ENCODE measurements at regions not wholly inside any gene's neighbourhood (a gene's known extent, or its start where the extent isn't known, plus 50 kb on each side); places are given as distances from the start of the nearest gene placed in this dataset.

DNA sequence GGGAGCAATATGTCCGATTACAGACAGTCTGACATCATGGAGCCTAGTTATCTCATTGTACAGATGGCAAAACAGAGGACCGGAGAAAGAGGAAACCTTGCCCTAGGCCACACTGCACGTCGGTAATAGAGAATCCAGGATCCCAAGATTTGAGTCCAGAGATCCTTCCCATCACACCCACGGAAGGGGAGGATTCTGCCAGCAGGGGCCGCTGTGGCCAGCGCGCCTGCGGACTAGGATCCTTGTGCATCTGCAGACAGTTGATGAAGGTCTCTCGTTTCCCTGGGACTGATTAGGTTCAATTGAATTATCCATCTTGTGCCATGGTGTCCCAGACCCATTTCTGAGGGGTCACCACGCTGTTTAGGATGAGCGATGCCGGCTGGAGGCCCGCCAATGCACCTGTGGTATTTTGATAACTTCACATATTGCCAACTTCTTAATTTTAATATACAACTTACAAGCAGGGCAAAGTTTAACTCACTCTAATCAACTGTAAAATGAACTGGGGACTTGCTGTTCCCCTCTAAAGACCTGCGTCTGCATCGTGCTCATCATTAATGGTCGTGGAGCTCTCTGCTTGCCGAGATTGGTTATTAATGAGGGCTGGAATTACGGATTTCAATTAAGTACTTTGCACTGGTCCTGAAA is 592.7 kb upstream of the BRINP1 start:
- peak; percentile 24 for TF ChIP-seq ZNF654 (tag by site-specific recombination; IDR thresholded peaks at IDR 0.05; ENCODE audit: low read depth)
- TF ChIP-seq, protein P1, sequence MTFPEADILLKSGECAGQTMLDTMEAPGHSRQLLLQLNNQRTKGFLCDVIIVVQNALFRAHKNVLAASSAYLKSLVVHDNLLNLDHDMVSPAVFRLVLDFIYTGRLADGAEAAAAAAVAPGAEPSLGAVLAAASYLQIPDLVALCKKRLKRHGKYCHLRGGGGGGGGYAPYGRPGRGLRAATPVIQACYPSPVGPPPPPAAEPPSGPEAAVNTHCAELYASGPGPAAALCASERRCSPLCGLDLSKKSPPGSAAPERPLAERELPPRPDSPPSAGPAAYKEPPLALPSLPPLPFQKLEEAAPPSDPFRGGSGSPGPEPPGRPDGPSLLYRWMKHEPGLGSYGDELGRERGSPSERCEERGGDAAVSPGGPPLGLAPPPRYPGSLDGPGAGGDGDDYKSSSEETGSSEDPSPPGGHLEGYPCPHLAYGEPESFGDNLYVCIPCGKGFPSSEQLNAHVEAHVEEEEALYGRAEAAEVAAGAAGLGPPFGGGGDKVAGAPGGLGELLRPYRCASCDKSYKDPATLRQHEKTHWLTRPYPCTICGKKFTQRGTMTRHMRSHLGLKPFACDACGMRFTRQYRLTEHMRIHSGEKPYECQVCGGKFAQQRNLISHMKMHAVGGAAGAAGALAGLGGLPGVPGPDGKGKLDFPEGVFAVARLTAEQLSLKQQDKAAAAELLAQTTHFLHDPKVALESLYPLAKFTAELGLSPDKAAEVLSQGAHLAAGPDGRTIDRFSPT (tag by site-specific recombination; IDR thresholded peaks at IDR 0.05) = no peak
- no peak overlapping the region for H3K4me3 ChIP-seq (ENCODE audit: low read depth, low read length)
- no peaks in the 10 kb centered on the region for H3K9me3 ChIP-seq (ENCODE audit: control insufficient read depth, insufficient read depth, low read depth, low read length)
- H3K27ac ChIP-seq (ENCODE audit: extremely low read depth, low read depth, low read length) = no peak overlapping the region
- ChIA-PET POLR2A (no interaction called here), CTCF (interaction anchor here (0.6 to 1.0 kb wide), 5 partner anchors 17 to 1825 kb away, joined by 3 to 4 read pairs (median 3); no protein-coding TSS in a partner anchor)
- no peaks in the 10 kb centered on the region for H3K4me1 ChIP-seq (ENCODE audit: control insufficient read depth, insufficient read depth, low read length)
- H3K36me3 ChIP-seq (ENCODE audit: control insufficient read depth in 2 of 2, insufficient read depth in 1 of 2, low read length in 2 of 2) = no peaks in the 10 kb centered on the region

GRCh38 chr9:119959846-119960545 is 590.8 kb upstream of the BRINP1 start:
- CTCF ChIA-PET = interaction anchor here (0.7 to 1.1 kb wide), 2 partner anchors 9 to 311 kb away, joined by 3 to 4 read pairs; no protein-coding TSS in a partner anchor
- TF ChIP-seq ZNF362 (tag by site-specific recombination; IDR thresholded peaks at IDR 0.05) = no peak
- Histone ChIP-seq H3K4me3 (ENCODE audit: low read depth, low read length) (no peak overlapping the region), H3K36me3 (ENCODE audit: control insufficient read depth in 2 of 2, insufficient read depth in 1 of 2, low read length in 2 of 2) (no peaks in the 10 kb centered on the region), H3K27ac (ENCODE audit: extremely low read depth, low read depth, low read length) (no peak overlapping the region), H3K4me1 (ENCODE audit: control insufficient read depth, insufficient read depth, low read length) (no peaks in the 10 kb centered on the region), H3K9me3 (ENCODE audit: control insufficient read depth, insufficient read depth, low read depth, low read length) (no peaks in the 10 kb centered on the region)
- POLR2A ChIA-PET = no interaction called here

DNA sequence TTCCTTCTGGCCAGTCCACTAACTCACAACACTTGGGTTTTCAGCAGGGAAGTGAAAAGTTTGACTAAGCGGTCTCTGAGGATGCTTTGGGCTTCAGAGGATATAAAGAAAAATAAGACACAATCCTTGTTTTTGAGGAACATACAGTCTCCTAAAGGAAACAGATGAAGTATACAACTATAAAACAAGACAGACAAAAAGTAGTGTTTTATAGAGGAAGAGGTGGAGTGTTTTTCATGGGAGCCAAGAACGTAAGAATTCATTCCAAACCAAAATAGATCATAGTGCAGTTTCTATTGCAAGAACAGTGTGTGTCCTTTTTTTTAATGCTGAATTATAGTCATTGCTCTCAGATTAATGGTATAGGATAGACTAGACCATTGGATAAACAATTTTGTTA is 586.9 kb upstream of the BRINP1 start:
- no peaks in the 10 kb centered on the region for H3K4me1 ChIP-seq (ENCODE audit: control insufficient read depth, insufficient read depth, low read length)
- ChIA-PET CTCF (interaction anchor here (1.6 kb wide), 1 partner anchor 13 kb away, joined by 4 read pairs; no protein-coding TSS in a partner anchor), POLR2A (no interaction called here)
- H3K4me3 ChIP-seq (ENCODE audit: low read depth, low read length) = no peak overlapping the region
- no peak overlapping the region for H3K27ac ChIP-seq (ENCODE audit: extremely low read depth, low read depth, low read length)
- H3K9me3 ChIP-seq (ENCODE audit: control insufficient read depth, insufficient read depth, low read depth, low read length) = no peaks in the 10 kb centered on the region
- H3K36me3 ChIP-seq (ENCODE audit: control insufficient read depth in 2 of 2, insufficient read depth in 1 of 2, low read length in 2 of 2) = no peaks in the 10 kb centered on the region
- TF ChIP-seq, protein P2, sequence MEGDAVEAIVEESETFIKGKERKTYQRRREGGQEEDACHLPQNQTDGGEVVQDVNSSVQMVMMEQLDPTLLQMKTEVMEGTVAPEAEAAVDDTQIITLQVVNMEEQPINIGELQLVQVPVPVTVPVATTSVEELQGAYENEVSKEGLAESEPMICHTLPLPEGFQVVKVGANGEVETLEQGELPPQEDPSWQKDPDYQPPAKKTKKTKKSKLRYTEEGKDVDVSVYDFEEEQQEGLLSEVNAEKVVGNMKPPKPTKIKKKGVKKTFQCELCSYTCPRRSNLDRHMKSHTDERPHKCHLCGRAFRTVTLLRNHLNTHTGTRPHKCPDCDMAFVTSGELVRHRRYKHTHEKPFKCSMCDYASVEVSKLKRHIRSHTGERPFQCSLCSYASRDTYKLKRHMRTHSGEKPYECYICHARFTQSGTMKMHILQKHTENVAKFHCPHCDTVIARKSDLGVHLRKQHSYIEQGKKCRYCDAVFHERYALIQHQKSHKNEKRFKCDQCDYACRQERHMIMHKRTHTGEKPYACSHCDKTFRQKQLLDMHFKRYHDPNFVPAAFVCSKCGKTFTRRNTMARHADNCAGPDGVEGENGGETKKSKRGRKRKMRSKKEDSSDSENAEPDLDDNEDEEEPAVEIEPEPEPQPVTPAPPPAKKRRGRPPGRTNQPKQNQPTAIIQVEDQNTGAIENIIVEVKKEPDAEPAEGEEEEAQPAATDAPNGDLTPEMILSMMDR (tag by site-specific recombination; IDR thresholded peaks at IDR 0.05) = no peak
- TF ChIP-seq SP3 (tag by site-specific recombination; IDR thresholded peaks at IDR 0.05) = no peak
- no peak for TF ChIP-seq REPIN1 (tag by site-specific recombination; IDR thresholded peaks at IDR 0.05; ENCODE audit: low read depth)
- TF ChIP-seq ZNF37A (tag by site-specific recombination; IDR thresholded peaks at IDR 0.05) = no peak
- no peak for TF ChIP-seq ZNF610 (tag by site-specific recombination; IDR thresholded peaks at IDR 0.05; ENCODE audit: borderline replicate concordance)
- no peak for TF ChIP-seq ZNF521 (tag by site-specific recombination; IDR thresholded peaks at IDR 0.05)
- TF ChIP-seq, protein P3, sequence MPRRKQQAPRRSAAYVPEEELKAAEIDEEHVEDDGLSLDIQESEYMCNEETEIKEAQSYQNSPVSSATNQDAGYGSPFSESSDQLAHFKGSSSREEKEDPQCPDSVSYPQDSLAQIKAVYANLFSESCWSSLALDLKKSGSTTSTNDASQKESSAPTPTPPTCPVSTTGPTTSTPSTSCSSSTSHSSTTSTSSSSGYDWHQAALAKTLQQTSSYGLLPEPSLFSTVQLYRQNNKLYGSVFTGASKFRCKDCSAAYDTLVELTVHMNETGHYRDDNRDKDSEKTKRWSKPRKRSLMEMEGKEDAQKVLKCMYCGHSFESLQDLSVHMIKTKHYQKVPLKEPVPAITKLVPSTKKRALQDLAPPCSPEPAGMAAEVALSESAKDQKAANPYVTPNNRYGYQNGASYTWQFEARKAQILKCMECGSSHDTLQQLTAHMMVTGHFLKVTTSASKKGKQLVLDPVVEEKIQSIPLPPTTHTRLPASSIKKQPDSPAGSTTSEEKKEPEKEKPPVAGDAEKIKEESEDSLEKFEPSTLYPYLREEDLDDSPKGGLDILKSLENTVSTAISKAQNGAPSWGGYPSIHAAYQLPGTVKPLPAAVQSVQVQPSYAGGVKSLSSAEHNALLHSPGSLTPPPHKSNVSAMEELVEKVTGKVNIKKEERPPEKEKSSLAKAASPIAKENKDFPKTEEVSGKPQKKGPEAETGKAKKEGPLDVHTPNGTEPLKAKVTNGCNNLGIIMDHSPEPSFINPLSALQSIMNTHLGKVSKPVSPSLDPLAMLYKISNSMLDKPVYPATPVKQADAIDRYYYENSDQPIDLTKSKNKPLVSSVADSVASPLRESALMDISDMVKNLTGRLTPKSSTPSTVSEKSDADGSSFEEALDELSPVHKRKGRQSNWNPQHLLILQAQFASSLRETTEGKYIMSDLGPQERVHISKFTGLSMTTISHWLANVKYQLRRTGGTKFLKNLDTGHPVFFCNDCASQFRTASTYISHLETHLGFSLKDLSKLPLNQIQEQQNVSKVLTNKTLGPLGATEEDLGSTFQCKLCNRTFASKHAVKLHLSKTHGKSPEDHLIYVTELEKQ (tag by site-specific recombination; IDR thresholded peaks at IDR 0.05; ENCODE audit: borderline replicate concordance) = no peak
- TF ChIP-seq ZNF560 (tag by site-specific recombination; IDR thresholded peaks at IDR 0.05; ENCODE audit: borderline replicate concordance) = no peak
- TF ChIP-seq ZNF530 (tag by site-specific recombination; IDR thresholded peaks at IDR 0.05; ENCODE audit: low read depth) = no peak
- no peak for TF ChIP-seq ZNF701 (tag by site-specific recombination; IDR thresholded peaks at IDR 0.05)
- TF ChIP-seq, protein P4, sequence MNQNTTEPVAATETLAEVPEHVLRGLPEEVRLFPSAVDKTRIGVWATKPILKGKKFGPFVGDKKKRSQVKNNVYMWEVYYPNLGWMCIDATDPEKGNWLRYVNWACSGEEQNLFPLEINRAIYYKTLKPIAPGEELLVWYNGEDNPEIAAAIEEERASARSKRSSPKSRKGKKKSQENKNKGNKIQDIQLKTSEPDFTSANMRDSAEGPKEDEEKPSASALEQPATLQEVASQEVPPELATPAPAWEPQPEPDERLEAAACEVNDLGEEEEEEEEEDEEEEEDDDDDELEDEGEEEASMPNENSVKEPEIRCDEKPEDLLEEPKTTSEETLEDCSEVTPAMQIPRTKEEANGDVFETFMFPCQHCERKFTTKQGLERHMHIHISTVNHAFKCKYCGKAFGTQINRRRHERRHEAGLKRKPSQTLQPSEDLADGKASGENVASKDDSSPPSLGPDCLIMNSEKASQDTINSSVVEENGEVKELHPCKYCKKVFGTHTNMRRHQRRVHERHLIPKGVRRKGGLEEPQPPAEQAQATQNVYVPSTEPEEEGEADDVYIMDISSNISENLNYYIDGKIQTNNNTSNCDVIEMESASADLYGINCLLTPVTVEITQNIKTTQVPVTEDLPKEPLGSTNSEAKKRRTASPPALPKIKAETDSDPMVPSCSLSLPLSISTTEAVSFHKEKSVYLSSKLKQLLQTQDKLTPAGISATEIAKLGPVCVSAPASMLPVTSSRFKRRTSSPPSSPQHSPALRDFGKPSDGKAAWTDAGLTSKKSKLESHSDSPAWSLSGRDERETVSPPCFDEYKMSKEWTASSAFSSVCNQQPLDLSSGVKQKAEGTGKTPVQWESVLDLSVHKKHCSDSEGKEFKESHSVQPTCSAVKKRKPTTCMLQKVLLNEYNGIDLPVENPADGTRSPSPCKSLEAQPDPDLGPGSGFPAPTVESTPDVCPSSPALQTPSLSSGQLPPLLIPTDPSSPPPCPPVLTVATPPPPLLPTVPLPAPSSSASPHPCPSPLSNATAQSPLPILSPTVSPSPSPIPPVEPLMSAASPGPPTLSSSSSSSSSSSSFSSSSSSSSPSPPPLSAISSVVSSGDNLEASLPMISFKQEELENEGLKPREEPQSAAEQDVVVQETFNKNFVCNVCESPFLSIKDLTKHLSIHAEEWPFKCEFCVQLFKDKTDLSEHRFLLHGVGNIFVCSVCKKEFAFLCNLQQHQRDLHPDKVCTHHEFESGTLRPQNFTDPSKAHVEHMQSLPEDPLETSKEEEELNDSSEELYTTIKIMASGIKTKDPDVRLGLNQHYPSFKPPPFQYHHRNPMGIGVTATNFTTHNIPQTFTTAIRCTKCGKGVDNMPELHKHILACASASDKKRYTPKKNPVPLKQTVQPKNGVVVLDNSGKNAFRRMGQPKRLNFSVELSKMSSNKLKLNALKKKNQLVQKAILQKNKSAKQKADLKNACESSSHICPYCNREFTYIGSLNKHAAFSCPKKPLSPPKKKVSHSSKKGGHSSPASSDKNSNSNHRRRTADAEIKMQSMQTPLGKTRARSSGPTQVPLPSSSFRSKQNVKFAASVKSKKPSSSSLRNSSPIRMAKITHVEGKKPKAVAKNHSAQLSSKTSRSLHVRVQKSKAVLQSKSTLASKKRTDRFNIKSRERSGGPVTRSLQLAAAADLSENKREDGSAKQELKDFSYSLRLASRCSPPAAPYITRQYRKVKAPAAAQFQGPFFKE (tag by site-specific recombination; IDR thresholded peaks at IDR 0.05; ENCODE audit: borderline replicate concordance) = no peak

Measured in HEK293 (cell line).